ENCODE measurements at regions not wholly inside any gene's neighbourhood (a gene's known extent, or its start where the extent isn't known, plus 50 kb on each side); places are given as distances from the start of the nearest gene placed in this dataset.

- H3K4me3 ChIP-seq, result no peak overlapping the region
- DNase-seq (no peak), ATAC-seq (ENCODE audit: low FRiP score in 2 of 2) (no peak)
- H3K9me3 ChIP-seq, result no peaks in the 10 kb centered on the region
- TF ChIP-seq CTCF (IDR thresholded peaks at IDR 0.05) (no peak), POLR2AphosphoS5 (IDR thresholded peaks at IDR 0.05) (no peak), EP300 (IDR thresholded peaks at IDR 0.05) (no peak), POLR2A (IDR thresholded peaks at IDR 0.05) (no peak)
- 76 to 89% methylated on average over 1 of the region's 1 CpG for WGBS, 2 donors
- no peaks in the 10 kb centered on the region for H3K36me3 ChIP-seq
- H3K4me1 ChIP-seq, result no peaks in the 10 kb centered on the region
- H3K27ac ChIP-seq, result no peak overlapping the region
- H3K27me3 ChIP-seq, result no peaks in the 10 kb centered on the region
Measured at GRCh38 chr3:147008886-147009285, 397.5 kb downstream of the ZIC4 start.

DNA sequence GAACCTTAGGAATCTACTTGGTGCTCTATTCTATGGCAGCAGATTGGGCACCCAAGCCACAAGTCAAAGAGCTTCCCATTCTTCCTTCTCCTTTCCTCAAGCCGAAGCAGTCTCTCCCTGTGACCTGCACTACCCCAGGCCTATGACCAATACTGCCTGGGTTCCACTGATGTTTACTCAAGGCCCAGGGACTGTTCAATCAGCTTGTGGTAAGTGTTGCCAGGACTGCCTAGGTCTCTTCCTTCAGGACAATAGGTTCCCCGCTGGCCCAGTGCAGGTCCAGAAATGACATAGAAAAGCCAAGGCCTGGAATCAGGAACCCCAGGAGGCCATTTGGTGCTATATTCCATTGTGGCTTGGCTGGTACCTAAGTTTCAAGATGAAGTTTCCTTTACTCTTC lies 397.9 kb downstream of the ZIC4 start:
- H3K9me3 ChIP-seq, result no peaks in the 10 kb centered on the region
- no peaks in the 10 kb centered on the region for H3K36me3 ChIP-seq
- H3K27me3 ChIP-seq, result no peaks in the 10 kb centered on the region
- TF ChIP-seq EP300 (IDR thresholded peaks at IDR 0.05) (no peak), POLR2A (IDR thresholded peaks at IDR 0.05) (no peak), CTCF (IDR thresholded peaks at IDR 0.05) (no peak), POLR2AphosphoS5 (IDR thresholded peaks at IDR 0.05) (no peak)
- ATAC-seq (ENCODE audit: low FRiP score in 2 of 2), result no peak
- H3K27ac ChIP-seq, result no peak overlapping the region
- H3K4me1 ChIP-seq, result no peaks in the 10 kb centered on the region
- no peak for DNase-seq
- H3K4me3 ChIP-seq, result no peak overlapping the region
- WGBS, 2 donors, result 84 to 89% methylated on average over 2 of the region's 2 CpGs

- H3K36me3 ChIP-seq, result no peaks in the 10 kb centered on the region
- H3K4me1 ChIP-seq, result no peaks in the 10 kb centered on the region
- ATAC-seq (ENCODE audit: low FRiP score in 2 of 2) (no peak), DNase-seq (no peak)
- no peaks in the 10 kb centered on the region for H3K27me3 ChIP-seq
- H3K9me3 ChIP-seq, result no peaks in the 10 kb centered on the region
- 85 to 96% methylated on average over 2 of the region's 2 CpGs for WGBS, 2 donors
- H3K4me3 ChIP-seq, result no peak overlapping the region
- H3K27ac ChIP-seq, result no peak overlapping the region
- TF ChIP-seq POLR2AphosphoS5 (IDR thresholded peaks at IDR 0.05) (no peak), CTCF (IDR thresholded peaks at IDR 0.05) (no peak), POLR2A (IDR thresholded peaks at IDR 0.05) (no peak), EP300 (IDR thresholded peaks at IDR 0.05) (no peak)
Measured at GRCh38 chr3:147007736-147008245, 398.6 kb downstream of the ZIC4 start.

- DNase-seq (no peak), ATAC-seq (ENCODE audit: low FRiP score in 2 of 2) (no peak)
- no peak overlapping the region for H3K4me3 ChIP-seq
- H3K4me1 ChIP-seq, result no peaks in the 10 kb centered on the region
- TF ChIP-seq POLR2AphosphoS5 (IDR thresholded peaks at IDR 0.05), result no peak
- TF ChIP-seq CTCF (IDR thresholded peaks at IDR 0.05), result no peak
- no peak for TF ChIP-seq EP300 (IDR thresholded peaks at IDR 0.05)
- TF ChIP-seq POLR2A (IDR thresholded peaks at IDR 0.05), result no peak
- H3K27ac ChIP-seq, result no peak overlapping the region
- WGBS, 2 donors, result 92% methylated on average over 2 of the region's 2 CpGs
- H3K27me3 ChIP-seq, result no peaks in the 10 kb centered on the region
- H3K36me3 ChIP-seq, result no peaks in the 10 kb centered on the region
- H3K9me3 ChIP-seq, result no peaks in the 10 kb centered on the region
Measured at GRCh38 chr3:147002721-147003120, 397.6 kb upstream of the PLSCR5 start.

DNA sequence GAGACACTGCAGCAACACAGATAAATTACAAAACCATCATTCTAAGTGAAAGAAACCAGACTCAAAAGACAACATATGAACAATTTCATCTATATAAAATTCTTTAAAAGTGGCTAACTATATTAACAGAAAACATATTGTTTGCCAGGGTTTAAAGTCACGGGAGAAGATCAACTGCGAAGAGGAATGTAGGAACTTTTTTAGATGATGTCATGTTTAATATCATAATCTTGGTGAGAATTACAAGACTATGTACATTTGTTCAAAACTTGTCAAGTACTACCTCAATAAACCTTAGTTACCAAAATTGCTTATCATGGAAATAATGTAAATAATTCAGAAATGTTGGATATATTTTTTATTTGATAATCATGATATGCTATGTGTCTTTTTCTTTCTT lies 395.1 kb upstream of the PLSCR5 start:
- Histone ChIP-seq H3K4me3 (no peak overlapping the region), H3K36me3 (no peaks in the 10 kb centered on the region), H3K9me3 (no peaks in the 10 kb centered on the region), H3K27ac (no peak overlapping the region), H3K4me1 (no peaks in the 10 kb centered on the region), H3K27me3 (no peaks in the 10 kb centered on the region)
- TF ChIP-seq CTCF (IDR thresholded peaks at IDR 0.05) (no peak), POLR2AphosphoS5 (IDR thresholded peaks at IDR 0.05) (no peak), POLR2A (IDR thresholded peaks at IDR 0.05) (no peak), EP300 (IDR thresholded peaks at IDR 0.05) (no peak)
- DNase-seq (no peak), ATAC-seq (ENCODE audit: low FRiP score in 2 of 2) (no peak)
- WGBS, 2 donors, result 91% methylated on average over 2 of the region's 2 CpGs
